ENCODE measurements at regions not wholly inside any gene's neighbourhood (a gene's known extent, or its start where the extent isn't known, plus 50 kb on each side); places are given as distances from the start of the nearest gene placed in this dataset.

- H3K27ac ChIP-seq, result no peak overlapping the region
- no peaks in the 10 kb centered on the region for H3K9me3 ChIP-seq (ENCODE audit: severe bottlenecking)
- no peak for TF ChIP-seq CTCF (IDR thresholded peaks at IDR 0.05; ENCODE audit: low read depth, low read length)
- no peaks in the 10 kb centered on the region for H3K27me3 ChIP-seq (ENCODE audit: insufficient read depth, low read depth, severe bottlenecking)
- no peak overlapping the region for H3K4me3 ChIP-seq (ENCODE audit: low read depth, low read length)
- H3K36me3 ChIP-seq, result no peaks in the 10 kb centered on the region
- no peak for DNase-seq
These were observed 52.8 kb upstream of the STK26 start for GRCh38 chrX:131970347-131970746.

All from WERI-Rb-1 (cell line).